ENCODE measurements at regions not wholly inside any gene's neighbourhood (a gene's known extent, or its start where the extent isn't known, plus 50 kb on each side); places are given as distances from the start of the nearest gene placed in this dataset.
A peak's percentile ranks its signal among the peaks of the same experiment; 100 is the strongest.

DNA sequence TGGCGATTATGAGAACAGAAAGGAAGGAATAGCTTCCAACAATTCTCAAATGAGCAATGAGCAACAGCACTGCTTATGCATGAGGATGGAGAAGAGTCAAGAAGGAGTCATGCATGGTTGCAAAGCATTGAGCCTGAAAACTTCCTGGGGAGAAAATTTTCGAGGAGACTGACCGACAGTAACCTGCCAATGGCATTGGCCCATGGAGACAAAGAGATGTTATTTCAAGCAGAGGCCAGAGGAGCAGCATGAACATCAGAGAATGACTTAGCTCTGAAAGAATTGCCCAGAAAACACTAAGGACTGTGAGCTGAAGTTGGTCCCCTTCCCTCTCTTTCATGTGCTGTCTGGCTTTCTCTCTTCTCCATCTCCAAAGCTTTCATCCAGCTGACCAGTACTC lies 343.4 kb downstream of the ADAMTS20 start:
- TF ChIP-seq EZH2 (IDR thresholded peaks at IDR 0.05; ENCODE audit: low read length, missing control alignments) = no peak
- TF ChIP-seq, protein P1, sequence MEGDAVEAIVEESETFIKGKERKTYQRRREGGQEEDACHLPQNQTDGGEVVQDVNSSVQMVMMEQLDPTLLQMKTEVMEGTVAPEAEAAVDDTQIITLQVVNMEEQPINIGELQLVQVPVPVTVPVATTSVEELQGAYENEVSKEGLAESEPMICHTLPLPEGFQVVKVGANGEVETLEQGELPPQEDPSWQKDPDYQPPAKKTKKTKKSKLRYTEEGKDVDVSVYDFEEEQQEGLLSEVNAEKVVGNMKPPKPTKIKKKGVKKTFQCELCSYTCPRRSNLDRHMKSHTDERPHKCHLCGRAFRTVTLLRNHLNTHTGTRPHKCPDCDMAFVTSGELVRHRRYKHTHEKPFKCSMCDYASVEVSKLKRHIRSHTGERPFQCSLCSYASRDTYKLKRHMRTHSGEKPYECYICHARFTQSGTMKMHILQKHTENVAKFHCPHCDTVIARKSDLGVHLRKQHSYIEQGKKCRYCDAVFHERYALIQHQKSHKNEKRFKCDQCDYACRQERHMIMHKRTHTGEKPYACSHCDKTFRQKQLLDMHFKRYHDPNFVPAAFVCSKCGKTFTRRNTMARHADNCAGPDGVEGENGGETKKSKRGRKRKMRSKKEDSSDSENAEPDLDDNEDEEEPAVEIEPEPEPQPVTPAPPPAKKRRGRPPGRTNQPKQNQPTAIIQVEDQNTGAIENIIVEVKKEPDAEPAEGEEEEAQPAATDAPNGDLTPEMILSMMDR (conservative IDR thresholded peaks at IDR 0.05 in 1 of 2, IDR thresholded peaks at IDR 0.05 in 1 of 2; ENCODE audit: low read depth in 1 of 2, low read length in 2 of 2) = no peak
- H3K4me1 ChIP-seq (ENCODE audit: control insufficient read depth, extremely low read depth, insufficient read depth, low read length) = no peaks in the 10 kb centered on the region
- H4K20me1 ChIP-seq (ENCODE audit: control insufficient read depth, extremely low read depth, insufficient read depth, low read length) = no peaks in the 10 kb centered on the region
- no peaks in the 10 kb centered on the region for H3K27me3 ChIP-seq (ENCODE audit: control insufficient read depth, insufficient read depth, low read length)
- no peaks in the 10 kb centered on the region for H3K9me3 ChIP-seq (ENCODE audit: control insufficient read depth, insufficient read depth, low read depth, low read length)
- no peak overlapping the region for H3K4me2 ChIP-seq (ENCODE audit: extremely low read depth, insufficient read depth, low read length)
- peak in 1 of 2 donors; percentile 83 for DNase-seq (ENCODE audit: low read depth in 2 of 2)
- no peak overlapping the region for H2AFZ ChIP-seq (ENCODE audit: low read length)
- H3K36me3 ChIP-seq (ENCODE audit: control insufficient read depth, insufficient read depth, low read length) = no peaks in the 10 kb centered on the region
- H3K79me2 ChIP-seq (ENCODE audit: control insufficient read depth, insufficient read depth, low read length) = no peaks in the 10 kb centered on the region
- no peak overlapping the region for H3K9ac ChIP-seq (ENCODE audit: insufficient read depth, low read length)
- H3K27ac ChIP-seq (ENCODE audit: insufficient read depth, low read length) = no peak overlapping the region
- no peak overlapping the region for H3K4me3 ChIP-seq (replicated peaks in 1 of 4; ENCODE audit: control extremely low read depth in 1 of 4, insufficient read depth in 1 of 4, low read depth in 3 of 4, low read length in 4 of 4)

DNA sequence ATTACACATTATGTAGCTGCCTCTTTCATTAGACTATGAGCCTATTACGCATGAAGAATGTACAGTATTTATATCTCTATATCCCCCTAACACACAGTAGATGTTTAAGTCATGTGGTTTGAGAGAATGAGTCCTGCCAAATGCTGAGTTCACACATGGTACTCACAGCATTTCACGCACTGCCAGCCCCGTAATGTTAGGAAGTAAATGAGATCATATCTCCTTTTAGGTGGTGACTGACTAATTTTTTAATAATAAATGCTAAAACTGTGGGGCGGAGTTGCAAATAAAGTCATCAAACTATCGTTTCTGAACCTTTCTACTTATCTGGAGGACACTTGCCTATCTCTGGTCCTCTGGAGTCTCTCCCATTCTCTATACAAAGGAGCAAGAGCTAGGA lies 343.8 kb downstream of the ADAMTS20 start:
- no peak overlapping the region for H3K4me2 ChIP-seq (ENCODE audit: extremely low read depth, insufficient read depth, low read length)
- no peak overlapping the region for H3K27ac ChIP-seq (ENCODE audit: insufficient read depth, low read length)
- peak in 1 of 2 donors; percentile 69 for DNase-seq (ENCODE audit: low read depth in 2 of 2)
- no peaks in the 10 kb centered on the region for H3K27me3 ChIP-seq (ENCODE audit: control insufficient read depth, insufficient read depth, low read length)
- no peaks in the 10 kb centered on the region for H3K4me1 ChIP-seq (ENCODE audit: control insufficient read depth, extremely low read depth, insufficient read depth, low read length)
- no peak for TF ChIP-seq EZH2 (IDR thresholded peaks at IDR 0.05; ENCODE audit: low read length, missing control alignments)
- TF ChIP-seq, protein P1 (conservative IDR thresholded peaks at IDR 0.05 in 1 of 2, IDR thresholded peaks at IDR 0.05 in 1 of 2; ENCODE audit: low read depth in 1 of 2, low read length in 2 of 2) = no peak
- H4K20me1 ChIP-seq (ENCODE audit: control insufficient read depth, extremely low read depth, insufficient read depth, low read length) = no peaks in the 10 kb centered on the region
- H3K9ac ChIP-seq (ENCODE audit: insufficient read depth, low read length) = no peak overlapping the region
- H3K36me3 ChIP-seq (ENCODE audit: control insufficient read depth, insufficient read depth, low read length) = no peaks in the 10 kb centered on the region
- H3K79me2 ChIP-seq (ENCODE audit: control insufficient read depth, insufficient read depth, low read length) = no peaks in the 10 kb centered on the region
- H3K4me3 ChIP-seq (replicated peaks in 1 of 4; ENCODE audit: control extremely low read depth in 1 of 4, insufficient read depth in 1 of 4, low read depth in 3 of 4, low read length in 4 of 4) = no peak overlapping the region
- no peaks in the 10 kb centered on the region for H3K9me3 ChIP-seq (ENCODE audit: control insufficient read depth, insufficient read depth, low read depth, low read length)
- H2AFZ ChIP-seq (ENCODE audit: low read length) = no peak overlapping the region

DNA sequence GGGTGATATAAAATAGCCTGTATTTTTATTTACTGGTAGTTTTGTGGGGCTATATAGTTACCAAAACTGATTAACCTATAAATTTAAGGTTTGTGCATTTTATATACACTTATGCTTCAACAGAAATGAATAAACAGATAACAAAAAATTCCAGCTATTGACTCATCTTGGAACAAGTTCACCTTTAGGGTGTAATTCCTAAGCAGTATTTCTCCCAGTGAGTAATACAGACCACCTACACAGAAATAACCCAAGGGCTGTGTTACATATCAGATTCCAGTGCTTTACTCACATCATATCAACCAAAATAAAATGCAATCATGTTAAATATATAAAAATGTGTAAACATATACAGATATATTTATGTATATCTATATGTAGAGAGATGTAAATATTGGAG lies 345.6 kb downstream of the ADAMTS20 start:
- Histone ChIP-seq H3K9ac (ENCODE audit: insufficient read depth, low read length) (no peak overlapping the region), H3K4me3 (replicated peaks in 1 of 4; ENCODE audit: control extremely low read depth in 1 of 4, insufficient read depth in 1 of 4, low read depth in 3 of 4, low read length in 4 of 4) (no peak overlapping the region), H3K36me3 (ENCODE audit: control insufficient read depth, insufficient read depth, low read length) (no peaks in the 10 kb centered on the region), H3K79me2 (ENCODE audit: control insufficient read depth, insufficient read depth, low read length) (no peaks in the 10 kb centered on the region), H4K20me1 (ENCODE audit: control insufficient read depth, extremely low read depth, insufficient read depth, low read length) (no peaks in the 10 kb centered on the region), H3K27me3 (ENCODE audit: control insufficient read depth, insufficient read depth, low read length) (no peaks in the 10 kb centered on the region), H3K4me2 (ENCODE audit: extremely low read depth, insufficient read depth, low read length) (no peak overlapping the region), H3K4me1 (ENCODE audit: control insufficient read depth, extremely low read depth, insufficient read depth, low read length) (no peaks in the 10 kb centered on the region), H3K9me3 (ENCODE audit: control insufficient read depth, insufficient read depth, low read depth, low read length) (no peaks in the 10 kb centered on the region), H2AFZ (ENCODE audit: low read length) (no peak overlapping the region), H3K27ac (ENCODE audit: insufficient read depth, low read length) (no peak overlapping the region)
- TF ChIP-seq, protein P1 (conservative IDR thresholded peaks at IDR 0.05 in 1 of 2, IDR thresholded peaks at IDR 0.05 in 1 of 2; ENCODE audit: low read depth in 1 of 2, low read length in 2 of 2) = no peak
- TF ChIP-seq EZH2 (IDR thresholded peaks at IDR 0.05; ENCODE audit: low read length, missing control alignments) = no peak
- peak in 1 of 2 donors; percentile 87 for DNase-seq (ENCODE audit: low read depth in 2 of 2)

All from fibroblast of lung (primary cell).